Astrocyte (in vitro differentiated cells and primary cell): ENCODE measurements at regions not wholly inside any gene's neighbourhood (a gene's known extent, or its start where the extent isn't known, plus 50 kb on each side); places are given as distances from the start of the nearest gene placed in this dataset.

Experiments
- CTCF ChIP-seq: IDR thresholded peaks from 2 replicates; pipeline ENCODE4 v1.5.1; 2011; ENCODE audit warnings: low read depth, mild to moderate bottlenecking, inconsistent platforms, low read length, moderate library complexity; ENCODE audit not compliant: insufficient read depth
- EZH2 ChIP-seq: IDR thresholded peaks from 2 replicates; pipeline ENCODE4 v1.6.1; 2012; ENCODE audit warnings: mild to moderate bottlenecking, low read length, inconsistent platforms; ENCODE audit not compliant: insufficient read depth

- TF ChIP-seq CTCF (no peak), EZH2 (no peak)
Measured at GRCh38 chr6:18846327-18846726, 459.2 kb downstream of the RNF144B start.
